AG09309 (cell line): ENCODE measurements at regions not wholly inside any gene's neighbourhood (a gene's known extent, or its start where the extent isn't known, plus 50 kb on each side); places are given as distances from the start of the nearest gene placed in this dataset.

Source experiments
- DNase-seq: peaks from one replicate; pipeline ENCODE4 v3.0.0-alpha.2; 2010; ENCODE audit warnings: low read depth
- H3K4me3 ChIP-seq: 2 replicates; pipeline ENCODE4 v1.5.1; 2011; ENCODE audit warnings: mild to moderate bottlenecking, low read depth, low read length, moderate library complexity; ENCODE audit not compliant: control insufficient read depth
- CTCF ChIP-seq: IDR thresholded peaks from 2 replicates; pipeline ENCODE4 v1.5.1; 2011; ENCODE audit warnings: mild to moderate bottlenecking, low read depth, low read length, inconsistent platforms; ENCODE audit not compliant: insufficient read depth, control insufficient read depth; ENCODE audit errors: missing control alignments

DNA sequence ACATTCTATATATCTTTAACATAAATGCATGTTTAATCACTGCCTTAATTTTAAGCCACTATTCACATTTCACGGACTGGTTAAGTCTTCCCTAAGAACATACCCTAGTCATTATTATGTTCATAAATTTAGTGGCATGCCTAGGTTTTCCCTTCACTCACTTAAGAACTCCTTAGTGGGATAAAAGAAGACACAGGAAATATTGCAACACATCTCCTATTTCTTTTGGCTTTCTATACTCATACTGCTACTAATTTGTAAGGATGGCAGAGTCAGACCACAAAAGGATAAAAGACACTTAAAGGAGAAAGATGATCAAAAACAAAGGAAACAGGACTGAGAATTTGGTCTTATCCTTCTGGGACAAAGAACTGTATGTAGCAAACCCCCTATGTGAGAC, 951.4 kb downstream of the SORCS3 start:
- DNase-seq: no peak
- TF ChIP-seq CTCF: no peak
- H3K4me3 ChIP-seq: no peak overlapping the region

- no peak for TF ChIP-seq CTCF
- DNase-seq: no peak
- no peak overlapping the region for H3K4me3 ChIP-seq
These were observed 945.5 kb downstream of the SORCS3 start for GRCh38 chr10:105586451-105587098.

DNA sequence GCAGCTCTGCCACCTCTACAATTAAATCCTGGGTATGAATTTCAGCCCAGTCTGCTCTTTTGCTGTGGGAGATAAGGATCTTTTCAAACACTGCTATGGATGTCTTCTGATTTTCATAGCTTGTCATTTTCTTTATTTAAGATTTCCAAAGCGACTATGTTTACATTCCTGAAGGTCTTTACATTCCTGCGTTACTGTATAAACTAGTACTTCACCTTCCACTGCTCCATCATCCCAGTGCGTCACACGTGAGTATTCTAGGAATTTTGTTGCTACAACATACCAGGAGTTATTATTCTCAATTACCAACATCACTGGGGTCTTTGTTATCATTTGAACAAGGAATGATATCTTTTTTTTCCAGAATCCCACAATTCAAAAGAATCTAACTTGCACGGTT, 944.7 kb downstream of the SORCS3 start:
- no peak for TF ChIP-seq CTCF

DNA sequence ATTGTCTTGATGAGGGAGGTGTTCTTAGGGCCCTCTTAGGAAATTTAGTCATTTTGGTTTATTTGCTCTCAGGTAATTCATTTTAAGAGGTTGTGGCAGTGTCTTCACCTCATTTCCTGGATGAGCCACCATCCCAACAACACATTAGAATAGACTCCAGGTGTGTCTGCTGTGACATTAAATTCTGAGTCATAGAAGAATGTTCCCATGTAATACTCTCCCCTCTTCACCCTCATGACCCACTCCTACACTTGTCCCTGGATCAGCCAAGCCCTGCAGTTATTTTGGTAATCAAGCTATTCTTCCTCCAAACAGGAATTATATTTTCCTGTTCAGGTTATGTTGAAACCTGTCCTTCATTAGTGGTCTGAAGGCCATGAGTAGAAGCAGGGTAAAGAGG, 944.1 kb downstream of the SORCS3 start:
- no peak overlapping the region for H3K4me3 ChIP-seq
- TF ChIP-seq CTCF: no peak
- DNase-seq: no peak

More for the DNA sequence above, 944.7 kb downstream of the SORCS3 start:
- no peak overlapping the region for H3K4me3 ChIP-seq
- no peak for DNase-seq

GRCh38 chr10:105579112-105579511, 938.0 kb downstream of the SORCS3 start:
- no peak overlapping the region for H3K4me3 ChIP-seq
- no peak for TF ChIP-seq CTCF
- no peak for DNase-seq

GRCh38 chr10:105577865-105578607, 936.9 kb downstream of the SORCS3 start:
- no peak for TF ChIP-seq CTCF
- H3K4me3 ChIP-seq: no peak overlapping the region
- DNase-seq: no peak
